Frontal cortex (tissue), 3 donors: ENCODE measurements at regions not wholly inside any gene's neighbourhood (a gene's known extent, or its start where the extent isn't known, plus 50 kb on each side); places are given as distances from the start of the nearest gene placed in this dataset.

Experiments used
- DNase-seq, 2 donors: peaks; one replicate each; pipeline ENCODE4 v3.0.0; 2012; ENCODE audit warnings: low spot score in 2 of 2
- FAIRE-seq: peaks from 2 replicates; lab custom pipeline; 2012; peaks lifted over from hg19 to GRCh38; lab: Jason Lieb, UNC
- donor health status: control.
- donor health status: control.
- donor health status: control.

GRCh38 chr13:22311734-22312404 is 641.0 kb downstream of the FGF9 start:
- no peak for FAIRE-seq
- DNase-seq, result no peak

DNA sequence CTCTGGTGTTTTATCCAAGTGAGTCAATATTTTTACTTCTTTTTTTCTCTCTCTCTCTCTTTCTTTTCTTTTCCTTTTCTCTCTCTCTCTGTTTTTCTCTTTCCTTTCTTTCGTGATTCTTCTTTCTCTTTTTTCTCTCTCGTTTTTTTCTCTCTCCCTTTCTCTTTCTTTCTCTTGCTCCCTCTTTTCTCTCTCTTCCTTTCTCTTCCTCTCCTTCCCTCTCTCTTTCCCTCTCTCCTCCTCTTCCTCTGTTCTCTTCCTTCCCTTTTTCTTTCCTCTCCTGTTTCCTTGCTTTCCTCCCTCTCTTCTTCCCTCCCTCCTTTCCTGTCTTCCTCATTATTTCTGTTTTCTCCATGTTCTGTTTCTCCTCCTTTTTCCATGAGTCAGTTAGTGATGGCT is 641.5 kb downstream of the FGF9 start:
- DNase-seq (no peak), FAIRE-seq (no peak)

DNA sequence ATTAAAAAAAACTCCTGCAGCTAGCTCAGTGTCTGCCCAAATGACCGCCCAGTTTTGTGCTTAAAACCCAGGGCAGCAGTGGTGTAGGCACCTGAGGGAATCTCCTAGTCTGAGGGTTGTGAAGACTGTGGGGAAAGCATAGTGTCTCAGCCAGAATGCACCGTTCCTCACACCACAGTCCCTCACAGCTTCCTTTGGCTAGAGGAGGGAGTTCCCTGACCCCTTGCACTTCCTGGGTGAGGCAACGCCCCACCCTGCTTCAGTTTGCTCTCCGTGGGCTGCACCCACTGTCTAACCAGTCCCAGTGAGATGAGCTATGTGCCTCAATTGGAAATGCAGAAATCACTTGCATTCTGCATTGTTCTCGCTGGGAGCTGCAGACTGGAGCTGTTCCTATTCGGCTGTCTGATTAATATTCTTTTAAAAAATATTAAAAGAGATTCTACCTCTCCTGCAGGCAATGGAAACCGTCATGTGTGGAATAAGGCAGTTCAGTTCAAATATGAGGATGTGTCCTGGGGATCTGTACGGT is 645.7 kb downstream of the FGF9 start:
- DNase-seq, result no peak
- no peak for FAIRE-seq

- no peak for FAIRE-seq
- DNase-seq, result no peak
Measured at GRCh38 chr13:22320991-22321390, 650.1 kb downstream of the FGF9 start.

DNA sequence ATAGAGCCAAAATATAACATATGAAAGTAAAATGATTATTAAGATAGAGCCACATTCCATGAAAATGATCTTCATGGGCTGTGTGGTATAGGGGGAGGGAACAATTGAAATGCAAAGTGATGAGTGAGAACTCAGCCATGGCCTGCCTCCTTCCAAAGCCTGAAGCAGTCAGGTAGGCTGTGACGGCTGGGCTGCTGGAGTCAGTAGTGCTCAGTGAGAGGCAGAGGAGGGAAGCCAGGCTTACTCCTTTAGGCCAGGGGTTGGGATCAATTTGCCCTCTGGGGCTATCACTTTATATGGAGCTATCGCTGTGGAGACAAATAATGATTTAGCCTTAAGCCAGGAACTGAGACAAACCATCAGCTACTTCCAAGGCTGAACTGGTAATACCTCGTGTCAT is 654.9 kb downstream of the FGF9 start:
- no peak for DNase-seq
- no peak for FAIRE-seq

DNA sequence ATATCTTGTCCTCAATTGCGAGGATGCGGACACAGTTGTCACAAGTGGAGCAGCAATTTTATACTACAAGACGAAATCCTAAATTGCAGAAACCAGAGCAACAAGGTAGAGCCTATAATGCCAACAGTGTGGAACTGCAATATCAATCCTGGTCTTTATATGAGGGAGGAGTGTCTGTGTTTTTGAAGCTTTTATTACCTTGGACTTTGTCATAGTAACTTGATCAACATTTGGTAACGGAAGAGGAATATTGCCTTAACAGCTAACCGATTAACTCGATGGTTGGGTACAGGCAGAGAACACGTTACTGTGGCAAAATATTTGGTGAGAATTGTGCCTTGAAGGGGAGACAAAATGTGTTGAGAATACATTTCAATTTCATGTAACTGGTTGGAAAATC is 661.5 kb downstream of the FGF9 start:
- no peak for FAIRE-seq
- no peak for DNase-seq

DNA sequence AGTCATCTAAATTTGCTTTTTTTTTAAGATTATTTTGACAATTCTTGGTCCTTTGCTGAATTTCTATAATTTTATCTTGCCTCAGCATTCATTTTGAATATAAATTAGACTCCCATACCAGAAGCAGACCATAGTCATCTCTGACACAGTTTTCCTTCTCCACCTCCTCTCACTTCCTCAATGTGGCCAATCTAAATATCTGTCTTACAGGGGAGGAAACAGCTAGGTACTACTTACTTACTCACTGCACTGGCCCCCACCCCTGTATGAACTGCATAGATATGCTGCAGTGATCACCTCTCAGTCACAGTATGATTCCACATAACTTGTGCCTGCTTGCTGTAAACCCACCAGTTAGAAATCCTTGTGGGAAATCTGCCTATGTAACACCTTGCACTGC is 665.6 kb downstream of the FGF9 start:
- DNase-seq, result no peak
- FAIRE-seq, result no peak

- FAIRE-seq, result no peak
- no peak for DNase-seq
Measured at GRCh38 chr13:22357132-22357531, 686.3 kb downstream of the FGF9 start.

- no peak for FAIRE-seq
Measured at GRCh38 chr13:22369090-22369489, 698.2 kb downstream of the FGF9 start.

DNA sequence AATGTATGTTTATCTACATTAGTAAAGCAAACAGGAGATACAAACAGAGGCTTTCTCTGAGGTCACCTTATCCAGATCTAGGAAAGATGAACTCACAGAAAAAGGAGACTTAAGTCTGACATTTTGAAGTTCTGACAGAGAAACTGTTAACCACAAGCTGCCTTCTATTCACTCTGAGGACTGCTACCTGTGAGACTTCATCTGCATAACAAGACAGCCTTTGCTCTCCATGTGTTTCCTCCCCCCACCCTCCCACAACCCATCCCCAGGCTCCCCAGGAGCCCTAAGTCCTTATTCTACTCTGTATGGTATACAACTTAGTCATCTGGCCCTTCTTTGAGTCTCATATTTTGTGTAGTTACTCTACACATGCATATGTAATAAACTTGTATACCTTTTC is 699.0 kb downstream of the FGF9 start:
- no peak for DNase-seq
- no peak for FAIRE-seq

More at GRCh38 chr13:22369090-22369489, 698.2 kb downstream of the FGF9 start:
- DNase-seq, result no peak

DNA sequence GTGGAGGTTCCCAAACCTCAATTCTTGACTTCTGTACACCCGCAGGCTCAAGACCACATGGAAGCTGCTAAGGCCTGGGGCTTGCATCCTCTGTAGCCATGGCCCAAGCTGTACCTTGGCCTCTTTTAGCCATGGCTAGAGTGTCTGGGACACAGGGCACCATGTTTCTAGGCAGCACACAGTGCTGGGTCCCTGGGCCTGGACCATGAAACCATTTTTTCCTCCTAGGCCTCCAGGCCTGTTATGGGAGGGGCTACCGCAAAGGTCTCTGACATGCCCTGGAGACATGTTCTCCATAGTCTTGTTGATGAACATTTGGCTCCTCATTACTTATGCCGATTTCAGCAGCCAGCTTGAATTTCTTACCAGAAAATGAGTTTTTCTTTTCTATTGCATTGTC is 701.4 kb downstream of the FGF9 start:
- no peak for DNase-seq
- no peak for FAIRE-seq

DNA sequence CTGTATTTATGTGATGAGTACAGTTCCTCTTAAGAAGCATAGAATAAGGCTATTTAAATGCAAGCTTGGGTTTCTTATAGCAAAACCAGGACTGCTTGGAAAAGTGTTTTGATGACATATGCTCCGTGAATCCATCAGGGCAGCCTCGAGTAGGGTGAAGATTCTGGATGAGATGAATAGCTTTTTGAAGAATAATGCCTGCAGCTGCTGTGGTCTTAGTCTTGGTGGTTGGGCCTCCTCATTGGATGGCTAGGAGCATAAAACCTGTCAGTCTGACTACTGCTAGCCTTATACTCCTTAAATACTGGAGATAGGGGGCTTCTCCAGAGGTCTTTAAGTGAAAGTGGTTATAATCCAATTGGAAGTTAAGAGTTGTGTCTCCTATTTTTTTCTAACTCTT is 704.3 kb downstream of the FGF9 start:
- no peak for FAIRE-seq
- DNase-seq, result no peak

GRCh38 chr13:22387899-22388298 is 717.0 kb downstream of the FGF9 start:
- FAIRE-seq, result no peak

DNA sequence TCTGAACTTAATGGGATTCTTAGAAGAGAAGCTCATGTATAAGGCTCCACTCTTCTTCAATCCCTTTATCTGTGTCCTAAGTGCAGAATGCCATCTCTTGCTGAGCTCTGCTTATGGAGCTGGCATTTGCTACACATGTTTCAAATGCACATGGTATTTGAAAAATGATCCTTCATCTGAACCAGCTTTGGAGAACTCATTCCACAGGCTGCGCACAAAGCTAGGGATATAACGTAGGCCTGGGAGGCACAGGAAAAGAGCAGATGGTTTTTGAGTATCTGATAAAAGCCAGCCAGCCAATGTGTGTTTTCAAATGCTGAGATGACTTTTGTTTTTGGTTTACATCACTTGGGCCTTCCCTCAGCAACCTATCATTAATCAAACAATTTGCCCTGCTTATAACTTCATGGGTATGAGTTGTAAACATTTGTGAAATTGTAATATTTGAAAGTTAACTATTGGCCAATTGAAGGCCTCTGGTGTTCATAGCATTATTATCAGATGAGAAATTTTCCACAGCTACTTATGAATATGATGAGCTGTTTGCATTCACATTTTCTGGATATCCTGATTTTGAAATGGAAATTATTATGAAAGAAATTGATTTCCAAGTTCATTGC is 729.0 kb downstream of the FGF9 start:
- no peak for DNase-seq
- no peak for FAIRE-seq

More at GRCh38 chr13:22387899-22388298, 717.0 kb downstream of the FGF9 start:
- no peak for DNase-seq

DNA sequence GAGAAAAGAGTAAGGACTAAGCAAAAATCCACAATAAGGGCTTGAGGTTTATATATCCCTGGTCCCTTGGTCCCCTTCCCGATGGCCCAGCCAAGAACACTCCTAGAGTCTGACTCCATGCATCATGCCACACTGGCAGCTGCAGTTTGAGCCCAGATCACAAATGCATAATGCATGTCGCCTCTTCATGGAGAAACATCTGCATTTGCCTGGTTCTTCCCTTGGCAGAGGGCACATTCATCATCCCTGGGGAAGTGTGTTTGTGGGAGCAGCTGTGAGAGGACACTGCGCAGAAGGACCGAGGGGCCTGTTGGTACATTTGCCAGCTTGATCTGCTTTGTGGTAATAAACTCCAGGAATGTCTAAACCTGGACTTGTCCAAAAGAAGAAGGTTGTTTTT is 731.8 kb downstream of the FGF9 start:
- no peak for FAIRE-seq
- no peak for DNase-seq

DNA sequence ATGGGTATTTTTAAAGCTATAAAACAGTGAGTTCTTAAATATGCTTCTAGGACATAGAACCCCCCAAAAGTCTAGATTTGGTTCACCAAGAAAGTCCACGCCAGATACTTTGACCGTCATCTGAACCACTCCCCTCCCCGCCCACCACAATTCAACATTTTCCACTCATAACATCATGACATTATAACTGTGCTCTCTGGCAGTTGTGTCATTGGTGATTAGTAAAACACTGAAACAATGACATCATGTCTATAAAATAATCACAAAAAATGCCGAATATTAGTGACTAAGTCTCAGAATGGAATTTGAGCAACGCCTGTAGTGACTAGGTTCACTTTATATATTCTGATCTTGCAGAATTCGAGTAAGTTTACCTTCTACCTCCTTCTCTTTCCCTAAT is 732.3 kb downstream of the FGF9 start:
- FAIRE-seq (no peak), DNase-seq (no peak)

DNA sequence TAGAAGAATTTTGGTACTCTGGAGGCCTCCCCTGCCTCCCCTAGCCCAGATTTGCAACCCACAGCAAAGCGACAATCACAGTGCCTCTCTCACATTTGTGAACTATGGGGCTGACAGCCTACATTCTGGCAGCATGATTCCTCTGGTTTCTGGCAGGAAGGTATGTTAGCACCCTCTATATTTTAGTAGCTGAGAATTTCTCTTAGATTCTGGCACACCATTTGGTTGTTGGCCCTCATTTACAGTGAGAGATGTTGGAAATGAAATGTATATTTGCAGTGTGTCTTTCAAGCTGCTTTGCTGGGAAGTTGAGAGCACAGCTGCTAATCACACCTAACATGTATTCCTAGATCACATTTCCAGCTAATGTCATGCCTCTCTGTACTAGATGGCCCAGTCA is 735.0 kb downstream of the FGF9 start:
- DNase-seq (no peak), FAIRE-seq (no peak)

GRCh38 chr13:22412452-22412851 is 741.6 kb downstream of the FGF9 start:
- no peak for DNase-seq
- FAIRE-seq, result no peak

DNA sequence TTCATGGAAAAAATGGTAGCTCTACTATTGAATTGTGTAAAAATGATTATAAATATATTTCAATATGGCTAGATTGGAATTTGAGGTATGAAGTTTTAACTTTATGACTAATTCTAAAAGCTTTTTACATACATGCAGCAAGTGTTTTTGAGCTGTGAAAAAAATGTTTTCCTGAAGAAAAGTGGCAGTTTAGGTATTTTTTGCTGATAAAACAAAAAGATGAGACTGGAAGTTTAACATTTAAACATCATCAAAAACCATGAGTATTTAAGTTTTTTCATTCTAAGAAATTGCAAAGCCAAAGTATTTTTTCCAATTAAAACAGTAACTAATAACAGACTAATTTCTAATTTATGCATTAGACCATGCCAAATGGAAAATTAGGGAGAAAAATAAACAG is 751.1 kb downstream of the FGF9 start:
- FAIRE-seq (no peak), DNase-seq (no peak)

GRCh38 chr13:22422712-22423111 is 751.8 kb downstream of the FGF9 start:
- FAIRE-seq (no peak), DNase-seq (no peak)

DNA sequence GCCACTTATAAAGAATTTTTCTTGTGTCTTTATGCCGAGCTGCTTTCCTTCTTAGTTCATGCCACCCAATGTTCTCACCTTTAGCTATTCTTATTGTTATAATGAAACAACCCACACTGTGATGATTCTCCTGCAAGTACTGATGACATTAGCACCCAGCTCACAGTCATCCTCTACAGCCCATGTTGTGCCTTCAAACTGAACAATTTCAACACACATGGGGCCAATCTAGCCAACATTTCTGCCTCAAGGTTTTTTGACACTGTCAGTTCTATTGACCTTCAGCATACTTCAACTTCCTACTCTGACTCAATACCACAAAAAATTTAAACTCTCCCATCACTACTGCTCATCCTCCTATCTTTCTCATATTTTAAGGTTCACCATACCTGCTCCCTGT is 752.4 kb downstream of the FGF9 start:
- FAIRE-seq (no peak), DNase-seq (no peak)

GRCh38 chr13:22425087-22425486 is 754.2 kb downstream of the FGF9 start:
- DNase-seq (no peak), FAIRE-seq (no peak)
